RCC 7860 (cell line): ENCODE measurements at regions not wholly inside any gene's neighbourhood (a gene's known extent, or its start where the extent isn't known, plus 50 kb on each side); places are given as distances from the start of the nearest gene placed in this dataset.
"Not testable (repeated sequence)": the region's sequence is repeated elsewhere in the genome, so short reads cannot be mapped to it uniquely, and the experiment has no call there.

ENCODE experiments used
- DNase-seq: peaks from one replicate; pipeline ENCODE4 v3.0.0-alpha.2; 2015; ENCODE audit warnings: low spot score
- FAIRE-seq: peaks from 2 replicates; lab custom pipeline; 2012; peaks lifted over from hg19 to GRCh38; lab: Jason Lieb, UNC

DNA sequence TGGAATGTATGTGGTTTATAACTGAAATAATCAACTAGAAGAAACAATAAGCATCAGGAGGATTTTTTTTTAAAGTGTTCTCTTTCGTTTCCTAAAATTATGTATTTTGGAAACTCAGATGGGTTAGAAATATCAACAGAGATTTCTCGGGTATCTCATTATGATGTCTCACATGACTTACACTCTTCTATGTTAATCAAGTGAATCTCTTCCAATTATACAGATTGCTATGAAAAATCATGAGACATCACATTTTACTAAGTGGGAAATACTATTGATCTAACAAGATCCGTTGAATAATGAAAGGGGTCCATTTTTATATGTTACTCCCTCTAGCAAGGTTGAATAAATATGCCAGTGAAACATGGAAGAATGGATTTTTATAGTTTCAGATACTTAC is 54.7 kb upstream of the NRIP1 start:
- FAIRE-seq, result no peak
- no peak for DNase-seq

DNA sequence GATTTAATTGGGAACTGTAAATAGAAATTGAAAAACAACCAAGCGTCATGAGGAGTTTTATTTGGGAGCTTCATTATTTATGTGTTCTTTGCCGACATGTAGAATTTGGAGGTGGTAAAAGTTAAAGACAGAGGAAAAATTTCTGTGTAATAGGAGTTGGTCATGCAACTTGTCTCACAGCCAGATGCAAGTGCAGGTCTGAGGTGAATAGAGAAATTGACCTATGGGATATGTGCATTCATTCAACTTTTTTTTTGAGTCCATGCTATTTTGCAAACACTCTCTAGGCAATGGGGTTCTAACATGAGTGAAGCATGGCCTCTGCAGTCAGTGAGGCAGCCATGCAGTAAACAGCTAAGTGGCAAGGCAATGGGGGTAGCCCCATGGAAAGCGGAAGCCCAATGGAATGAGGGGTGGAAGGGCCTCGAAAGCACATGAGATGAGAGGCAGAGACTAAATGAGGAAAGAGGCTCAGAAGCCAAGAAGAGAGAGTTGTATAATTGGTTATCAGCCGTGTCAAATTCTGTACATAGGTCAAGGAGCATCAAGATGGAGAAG is 56.4 kb upstream of the NRIP1 start:
- no peak for FAIRE-seq

DNA sequence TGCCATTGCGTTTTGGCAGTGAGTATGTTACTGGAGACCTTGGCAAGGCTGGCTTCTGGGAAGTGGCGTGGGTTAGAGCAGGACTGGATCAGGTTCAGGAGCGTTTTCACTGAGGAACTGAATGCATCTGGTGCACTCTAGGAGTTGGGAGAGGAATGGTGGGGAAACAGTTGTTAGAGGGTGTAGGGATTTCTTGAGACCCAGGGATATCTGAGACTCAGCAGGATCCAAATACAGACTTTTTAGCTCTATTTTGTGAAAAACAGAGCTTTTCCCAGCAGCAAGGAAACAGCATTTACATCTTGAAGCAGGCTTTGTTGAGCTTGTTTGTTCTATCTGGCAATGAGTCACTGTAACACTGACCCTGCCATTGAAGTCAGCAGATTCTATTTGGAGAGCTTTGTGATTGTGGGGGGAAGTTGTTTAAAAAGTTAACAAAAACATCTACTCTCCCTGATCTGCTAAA is 56.9 kb upstream of the NRIP1 start:
- no peak for FAIRE-seq
- no peak for DNase-seq

More for the DNA sequence above, 56.4 kb upstream of the NRIP1 start:
- no peak for DNase-seq

DNA sequence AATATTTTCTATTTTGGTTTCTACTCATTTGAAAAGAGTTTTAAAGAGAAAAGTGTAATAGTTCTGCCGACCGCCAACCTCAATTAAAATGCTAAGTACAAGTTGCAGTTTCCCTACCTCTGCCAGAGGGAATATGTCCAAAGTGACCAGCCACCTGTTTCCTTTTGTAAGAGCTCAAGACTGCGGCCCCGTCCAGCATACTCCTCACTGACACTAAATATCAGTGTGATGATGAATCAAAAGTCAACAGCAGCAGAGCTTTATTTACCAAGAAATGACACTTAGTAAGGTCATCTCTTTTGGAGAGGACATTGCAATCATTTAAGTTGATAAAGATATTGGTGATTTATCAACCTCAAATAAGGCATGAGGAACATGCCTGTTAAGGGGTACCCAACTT is 57.4 kb upstream of the NRIP1 start:
- FAIRE-seq, result no peak
- no peak for DNase-seq

DNA sequence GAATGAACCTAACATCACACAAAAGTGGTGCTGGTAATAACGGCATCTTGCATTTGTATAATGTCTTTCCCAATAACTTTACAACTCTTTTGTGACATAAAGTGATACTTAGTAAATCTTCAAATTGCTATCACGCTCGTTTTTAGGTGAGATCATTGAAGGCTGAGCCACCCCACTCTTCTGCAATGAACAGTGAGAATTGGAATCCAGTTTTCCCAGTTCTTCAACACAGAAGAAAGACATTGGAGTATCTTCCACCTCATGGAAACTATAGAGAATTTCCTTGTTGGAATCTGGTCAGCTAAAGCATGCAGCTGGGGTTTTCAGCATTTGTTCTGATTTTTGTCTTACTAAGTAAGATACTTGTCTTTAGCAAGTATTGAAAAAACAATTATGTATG is 59.9 kb upstream of the NRIP1 start:
- DNase-seq, result no peak
- no peak for FAIRE-seq

DNA sequence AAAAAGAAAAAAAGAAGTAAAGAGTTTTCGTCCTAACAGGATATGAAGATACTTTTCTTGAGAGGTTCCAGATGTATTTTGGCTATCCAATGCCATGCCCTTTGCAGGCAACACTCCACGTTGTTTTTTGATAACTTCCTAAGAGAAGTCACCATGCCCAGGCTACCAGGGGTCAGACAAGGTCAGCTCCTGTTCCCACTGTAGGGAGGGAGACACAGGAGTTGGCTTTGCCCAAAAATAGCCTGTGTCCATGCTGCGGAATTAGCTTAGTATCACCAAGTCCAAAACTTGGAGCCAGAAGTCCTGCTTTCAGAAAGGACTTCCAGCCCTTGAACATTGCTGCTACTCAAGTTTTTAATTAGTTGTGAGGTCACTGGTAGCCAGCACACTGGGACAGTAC is 62.1 kb upstream of the NRIP1 start:
- no peak for DNase-seq
- no peak for FAIRE-seq

DNA sequence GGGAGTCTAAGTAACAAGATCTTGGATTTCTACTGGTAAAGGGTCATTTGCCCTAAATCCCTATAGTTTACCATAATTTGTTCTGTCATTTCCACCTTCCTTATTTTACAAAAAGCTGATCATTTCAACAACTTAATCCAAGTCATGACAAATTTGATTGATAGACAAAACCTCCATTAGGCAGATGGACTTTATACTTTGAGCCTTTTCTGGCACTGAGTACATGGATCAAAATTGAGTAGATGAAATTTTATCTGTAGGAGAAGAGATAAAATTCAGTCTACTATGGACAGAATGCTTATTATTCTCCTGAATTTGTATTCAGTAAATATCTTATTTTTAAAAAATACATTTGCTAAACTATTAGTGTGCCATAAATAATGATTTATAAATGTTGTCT is 62.6 kb upstream of the NRIP1 start:
- DNase-seq (no peak), FAIRE-seq (no peak)

DNA sequence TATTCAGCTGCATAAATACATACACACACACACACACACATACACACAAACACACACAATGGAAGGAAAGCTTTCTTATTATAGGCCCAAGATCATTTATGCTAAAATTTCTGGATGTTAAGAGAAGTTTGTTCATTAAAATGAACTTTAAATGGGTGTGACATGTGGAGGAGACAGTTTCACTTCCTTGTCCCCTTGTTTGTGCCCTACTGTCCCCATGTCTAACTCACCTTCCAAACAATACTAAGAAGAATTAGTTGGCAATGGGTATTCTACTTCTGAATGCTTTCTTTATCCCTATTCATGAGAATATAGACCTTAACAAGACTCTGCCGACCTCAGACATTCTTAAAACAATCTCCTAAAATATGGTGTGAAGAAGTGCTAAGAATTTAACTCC is 63.5 kb upstream of the NRIP1 start:
- DNase-seq, result no peak
- FAIRE-seq, result no peak

DNA sequence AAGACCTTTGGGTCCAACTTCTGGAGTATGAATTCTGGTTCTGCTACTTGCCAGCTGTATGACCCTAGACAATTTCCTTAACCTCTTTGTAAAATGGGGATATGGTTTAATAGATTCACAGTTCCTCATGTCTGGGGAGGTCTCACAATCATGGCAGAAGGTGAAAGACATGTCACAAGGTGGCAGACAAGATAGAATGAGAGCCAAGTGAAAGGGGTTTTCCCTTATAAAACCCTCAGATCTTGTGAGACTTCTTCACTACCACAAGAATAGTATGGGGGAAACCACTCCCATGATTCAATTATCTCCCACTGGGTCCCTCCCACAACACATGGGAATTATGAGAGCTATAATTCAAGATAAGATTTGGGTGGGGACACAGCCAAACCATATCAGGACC is 63.9 kb upstream of the NRIP1 start:
- FAIRE-seq, result not testable (repeated sequence)

DNA sequence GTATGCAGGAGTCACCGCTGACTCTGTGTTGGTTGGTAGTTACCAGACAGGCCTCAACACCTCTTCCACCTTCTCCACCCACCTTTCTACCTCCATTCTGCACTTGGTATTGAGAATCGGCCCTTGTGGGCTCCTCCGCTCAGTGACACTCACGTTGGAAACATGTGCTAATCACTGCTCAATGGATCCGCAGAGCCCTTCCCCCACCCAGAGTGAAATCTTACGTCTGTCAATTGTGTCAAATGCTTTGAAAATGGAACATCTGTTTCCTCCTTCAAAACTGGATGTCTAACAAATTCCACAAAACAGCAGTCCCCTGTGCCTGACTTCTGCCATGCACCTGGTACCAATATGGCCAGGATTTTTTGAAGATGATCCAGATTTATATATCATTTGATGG is 65.5 kb upstream of the NRIP1 start:
- FAIRE-seq (no peak), DNase-seq (no peak)

More for the DNA sequence above, 63.9 kb upstream of the NRIP1 start:
- DNase-seq, result not testable (repeated sequence)

DNA sequence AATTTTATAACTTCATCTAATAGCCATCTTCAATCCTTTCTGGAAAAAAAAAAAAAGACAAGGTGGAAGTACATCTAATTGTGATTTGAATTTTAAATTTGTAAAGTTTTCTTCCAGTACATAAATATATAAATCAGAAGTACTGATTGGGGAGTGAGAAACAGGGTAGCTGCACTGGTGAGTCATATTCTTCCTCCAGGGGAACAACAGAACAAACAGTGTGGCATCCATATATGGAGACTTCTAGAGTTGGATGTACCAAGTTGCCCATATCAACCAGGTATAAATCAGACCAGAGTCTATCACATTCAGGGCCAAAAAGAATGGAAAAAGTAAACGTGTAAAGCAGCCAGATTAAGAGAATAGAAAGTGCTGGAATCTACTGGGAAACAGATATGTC is 66.0 kb upstream of the NRIP1 start:
- FAIRE-seq (no peak), DNase-seq (no peak)

DNA sequence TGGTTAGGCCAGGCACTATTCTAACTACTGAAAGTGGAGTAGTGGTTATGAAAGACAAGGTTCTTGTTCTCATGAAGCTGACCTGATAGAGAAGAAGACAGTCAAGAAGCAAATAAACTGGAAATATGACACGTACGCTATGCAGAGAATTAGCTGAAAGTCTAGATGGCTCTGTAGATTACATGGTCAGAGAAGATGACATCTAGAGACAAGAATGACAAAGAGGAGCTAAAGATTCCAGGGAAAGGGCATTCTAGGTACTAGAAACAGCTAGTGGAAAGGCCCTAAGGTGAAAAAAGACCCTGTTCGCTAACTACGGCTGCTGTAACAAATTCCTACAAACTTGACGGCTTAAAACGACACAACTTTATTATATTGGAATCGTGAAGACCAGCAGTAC is 68.0 kb upstream of the NRIP1 start:
- no peak for DNase-seq
- no peak for FAIRE-seq

DNA sequence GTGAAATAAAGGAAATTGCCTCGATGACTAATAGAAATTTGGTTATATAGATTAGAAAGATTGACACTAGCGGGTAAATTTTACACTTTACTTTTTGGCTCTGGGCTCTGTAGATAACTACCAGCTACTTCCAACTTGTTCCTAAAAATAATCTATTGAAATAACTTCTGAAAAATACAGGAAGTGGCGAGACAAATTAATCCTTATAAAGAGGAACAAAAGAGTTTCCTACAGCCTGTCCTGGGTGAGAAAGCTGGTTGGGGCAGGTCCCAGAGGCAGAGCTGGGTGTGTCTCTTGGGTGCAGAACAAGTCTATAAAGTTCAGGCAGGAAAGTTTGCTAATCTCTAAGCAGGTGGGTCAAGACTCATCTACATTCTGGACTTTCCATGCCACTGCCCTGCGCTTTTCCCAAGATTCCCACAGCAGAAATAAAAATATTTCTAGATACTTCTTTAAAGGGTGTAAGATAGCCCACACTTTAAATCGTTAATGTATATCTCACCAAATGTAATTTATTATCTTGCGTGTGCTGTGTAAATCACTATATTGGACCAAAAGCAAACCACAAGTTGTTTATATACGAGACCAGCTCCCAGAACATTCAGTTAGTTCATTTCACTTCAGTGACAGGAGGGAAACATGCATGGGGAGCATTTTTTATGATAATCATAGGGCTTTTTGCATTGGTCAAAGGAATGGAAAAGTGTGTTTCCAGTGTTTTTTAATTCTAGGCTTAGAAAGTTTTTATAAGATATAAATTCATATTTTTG is 70.1 kb upstream of the NRIP1 start:
- FAIRE-seq, result no peak
- DNase-seq, result no peak

DNA sequence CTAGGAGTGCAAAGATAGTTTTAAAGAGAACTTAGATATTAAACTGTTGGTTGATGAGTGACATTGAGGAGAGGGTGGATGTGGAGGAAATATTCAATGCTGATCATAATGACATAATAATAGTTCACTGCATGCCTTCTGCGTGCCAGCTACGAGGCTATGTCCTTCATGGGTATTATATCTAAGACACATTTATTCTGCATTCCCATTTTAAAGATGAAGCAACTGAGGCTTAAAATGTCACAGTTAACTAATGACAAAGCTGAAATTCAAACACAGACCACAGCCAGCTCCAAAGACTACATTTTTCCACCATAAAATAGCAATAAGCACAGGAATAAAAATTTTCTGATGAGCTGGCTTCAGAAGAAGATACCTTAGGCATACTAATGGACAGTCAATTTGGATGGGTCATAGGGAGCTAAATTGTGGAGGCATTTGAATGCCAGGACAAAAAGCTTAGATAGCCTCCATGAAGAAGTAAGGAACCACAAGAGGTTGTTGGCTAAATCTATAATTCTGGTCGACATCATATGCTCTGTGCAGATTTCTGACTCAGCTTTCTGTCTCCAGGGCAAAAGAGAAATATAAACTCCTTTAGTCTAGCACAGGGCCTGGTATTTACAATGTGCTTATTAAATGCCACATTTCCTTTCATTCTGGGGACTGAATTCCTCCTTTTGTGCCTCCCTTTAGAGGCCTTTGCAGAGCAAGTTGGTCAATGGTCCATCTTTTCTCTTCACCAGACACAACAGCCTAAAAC is 71.2 kb upstream of the NRIP1 start:
- no peak for FAIRE-seq
- no peak for DNase-seq

DNA sequence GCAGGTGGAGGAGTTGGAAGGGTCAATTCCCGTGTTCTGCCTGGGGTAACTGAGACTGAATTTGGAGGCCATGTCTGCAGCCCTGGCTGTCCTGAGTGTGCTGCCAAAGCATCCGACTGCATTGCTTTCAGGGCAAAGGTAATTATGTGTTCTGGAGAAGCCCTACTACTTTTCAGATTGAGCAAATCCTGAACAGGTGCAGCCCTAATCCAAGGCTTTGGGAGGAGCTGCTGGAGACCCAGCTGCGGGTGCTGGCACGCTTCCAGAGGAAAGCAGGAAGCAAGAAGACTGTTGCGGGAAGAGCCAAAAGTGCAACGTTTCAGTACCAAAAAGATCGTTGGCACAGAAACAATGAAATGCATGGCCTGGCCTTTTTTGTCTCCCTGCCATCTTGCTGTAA is 73.7 kb upstream of the NRIP1 start:
- FAIRE-seq, result no peak

DNA sequence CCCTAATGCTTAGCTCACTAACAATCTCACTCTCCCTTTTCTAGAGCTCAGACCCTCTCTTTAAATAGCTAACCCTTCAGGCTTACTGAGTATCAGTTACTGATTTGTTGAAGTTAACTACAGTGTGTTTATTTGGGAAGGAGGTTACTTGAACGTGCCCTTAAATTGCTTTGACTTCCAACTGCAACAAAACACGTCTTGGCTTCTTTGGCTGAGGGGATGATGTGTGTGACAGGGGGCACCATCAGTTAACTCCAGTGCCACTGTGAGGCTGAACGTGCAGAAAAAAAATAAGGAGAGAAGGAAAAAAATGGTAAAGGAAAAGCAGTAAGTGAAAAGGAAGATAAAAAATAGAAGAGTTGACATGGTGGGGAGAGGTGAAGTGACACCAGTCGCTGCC is 75.1 kb upstream of the NRIP1 start:
- FAIRE-seq (no peak), DNase-seq (no peak)

More for the DNA sequence above, 73.7 kb upstream of the NRIP1 start:
- DNase-seq, result no peak

DNA sequence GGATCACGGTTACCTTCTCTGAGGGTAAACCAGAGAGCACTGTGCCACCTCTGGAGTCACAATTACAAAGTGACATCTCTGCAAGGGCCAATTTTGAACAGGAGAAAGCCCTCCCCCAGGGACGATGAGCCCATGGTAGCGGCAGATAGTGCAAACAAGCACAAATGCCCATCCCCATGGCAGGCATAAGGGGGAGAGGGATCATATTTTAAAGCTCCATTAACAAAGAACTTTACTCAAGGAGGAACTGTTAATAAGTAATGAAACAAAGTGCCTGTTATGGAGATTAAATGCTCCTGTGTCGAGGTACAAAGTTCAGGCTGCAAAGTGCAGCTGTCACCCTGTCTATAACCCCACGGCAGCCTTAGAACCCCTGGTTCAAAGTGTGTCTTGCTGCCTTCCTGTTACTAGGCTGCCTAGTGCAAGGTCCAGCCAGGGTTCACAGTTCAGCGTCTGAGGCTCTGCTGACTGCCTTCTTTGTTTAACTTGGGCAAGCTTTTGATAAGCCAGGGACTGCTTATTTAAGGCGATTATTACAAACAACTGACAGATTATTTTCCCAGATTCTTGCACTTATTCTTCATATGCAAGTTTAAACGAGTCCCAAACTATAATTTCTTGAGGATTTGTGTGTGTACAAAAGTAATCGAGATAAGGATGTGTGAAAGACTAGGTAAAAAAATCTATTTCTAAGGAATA is 75.7 kb upstream of the NRIP1 start:
- FAIRE-seq (peak; percentile 42), DNase-seq (no peak)

DNA sequence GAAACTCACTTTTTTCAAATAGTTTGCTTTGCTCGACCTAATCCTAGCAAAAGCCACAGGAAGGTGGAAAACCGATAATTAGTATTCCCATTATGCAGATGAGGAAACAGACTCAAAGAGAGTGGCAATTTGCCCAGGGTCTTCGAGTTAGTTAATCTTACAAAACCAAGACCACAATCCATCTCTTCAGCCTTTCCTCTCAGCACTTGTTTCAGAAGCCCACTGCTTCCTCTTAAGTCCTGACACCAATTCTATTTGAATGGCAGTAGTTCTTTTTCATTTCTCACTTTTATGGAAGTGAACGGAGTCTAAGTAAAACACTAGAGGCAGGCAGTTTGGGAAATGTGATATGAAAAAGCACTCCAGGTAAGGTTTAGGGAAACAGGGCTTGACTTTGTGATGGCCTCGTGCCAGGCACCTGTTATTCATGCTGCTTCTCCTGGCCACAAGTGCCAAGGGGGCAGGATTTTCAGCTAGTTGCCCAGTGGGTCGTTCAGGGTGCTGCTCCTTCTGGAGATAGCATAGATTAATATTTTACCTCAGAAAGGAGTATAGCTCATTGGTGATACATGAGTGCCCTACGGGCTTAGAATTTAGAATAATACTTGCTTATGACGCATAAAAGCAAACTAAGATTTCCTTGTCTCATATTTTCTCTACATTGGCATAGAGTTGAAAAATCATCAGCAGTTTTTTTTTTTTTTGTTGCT is 76.6 kb upstream of the NRIP1 start:
- peak; percentile 36 for DNase-seq

DNA sequence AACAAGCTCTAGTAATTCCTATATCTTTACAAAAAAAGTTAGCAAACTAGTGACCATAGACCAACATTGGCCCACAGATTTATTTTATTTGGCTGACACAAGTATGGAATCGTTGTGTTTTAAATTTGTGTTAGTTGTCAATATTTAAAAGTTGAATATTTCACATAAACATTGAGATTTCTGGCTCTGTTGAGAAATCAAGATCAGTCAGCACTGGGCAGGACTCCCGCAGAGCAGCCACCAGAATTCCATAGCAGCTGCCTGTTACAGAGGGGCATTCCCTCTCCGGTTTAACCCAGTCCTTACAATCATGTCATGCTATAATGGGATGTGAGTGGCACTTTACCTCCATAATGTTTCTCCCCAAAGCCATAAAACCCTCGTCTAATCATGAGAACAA is 79.2 kb upstream of the NRIP1 start:
- no peak for DNase-seq
- FAIRE-seq, result no peak

More for the DNA sequence above, 76.6 kb upstream of the NRIP1 start:
- FAIRE-seq, result peak; percentile 76

DNA sequence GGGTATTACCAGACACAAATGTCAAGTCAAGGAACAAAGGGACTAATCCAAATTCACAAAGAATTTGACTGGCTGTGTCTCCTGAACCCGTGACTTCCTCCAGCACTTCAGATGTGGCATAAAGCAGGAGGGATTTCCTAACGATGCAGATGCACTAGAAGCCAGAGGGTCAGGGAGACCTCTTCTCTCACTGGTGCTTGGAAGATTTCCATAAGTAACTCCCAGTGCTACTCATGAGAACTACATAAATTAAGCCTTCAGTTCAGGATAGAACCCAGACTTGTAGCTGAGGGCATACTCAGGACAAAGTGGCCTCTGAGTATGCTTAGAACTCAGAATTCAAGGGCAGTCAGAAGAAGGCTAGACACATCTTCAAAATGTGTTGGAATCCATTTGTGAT is 83.6 kb upstream of the NRIP1 start:
- DNase-seq, result no peak
- no peak for FAIRE-seq
